ENCODE measurements at regions not wholly inside any gene's neighbourhood (a gene's known extent, or its start where the extent isn't known, plus 50 kb on each side); places are given as distances from the start of the nearest gene placed in this dataset.

- SMC1A ChIA-PET (ENCODE audit: uncharacterized antibody, unreplicated experiment), result no interaction called here
- Histone ChIP-seq H2AFZ (ENCODE audit: control insufficient read depth, low read depth, low read length) (no peak overlapping the region), H3K27ac (ENCODE audit: control insufficient read depth, insufficient read depth) (no peak overlapping the region), H3K9me3 (replicated peaks; ENCODE audit: control insufficient read depth, insufficient read depth, low read length) (no peaks in the 10 kb centered on the region), H3K36me3 (ENCODE audit: control insufficient read depth in 2 of 2, insufficient read depth in 2 of 2, low read length in 1 of 2) (no peaks in the 10 kb centered on the region), H3K4me2 (ENCODE audit: control insufficient read depth, insufficient read depth) (no peak overlapping the region), H3K9ac (ENCODE audit: control insufficient read depth, insufficient read depth, low read length) (no peak overlapping the region), H4K20me1 (ENCODE audit: control insufficient read depth, insufficient read depth) (no peaks in the 10 kb centered on the region), H3K27me3 (replicated peaks in 1 of 2; ENCODE audit: control insufficient read depth in 2 of 2, insufficient read depth in 2 of 2, low read length in 1 of 2) (no peaks in the 10 kb centered on the region), H3K4me1 (ENCODE audit: control insufficient read depth, insufficient read depth, low read length) (no peaks in the 10 kb centered on the region), H3K79me2 (ENCODE audit: control insufficient read depth, insufficient read depth, low read length) (no peaks in the 10 kb centered on the region), H3K4me3 (no peak overlapping the region)
- no TSS peak for BruUV-seq (replicated peaks)
- no peak for DNase-seq (ENCODE audit: low read depth, low spot score)
- ATAC-seq, result no peak
- CTCF ChIA-PET, result no interaction called here
- intact Hi-C loops (cut with micrococcal nuclease; ENCODE audit: unreplicated experiment) (no loop called here), in situ Hi-C loops (cut with MboI) (no loop called here)
- 0% methylated on average over 5 of the region's 5 CpGs for WGBS (ENCODE audit: insufficient coverage, insufficient replicate concordance, low lambda C conversion rate, missing lambda C conversion rate)
- POLR2A ChIA-PET, result interaction anchor here (0.7 kb wide), 1 partner anchor 18 kb away, joined by 3 read pairs; no protein-coding TSS in a partner anchor
- RAD21 ChIA-PET (ENCODE audit: unreplicated experiment), result no interaction called here
- no peak for FAIRE-seq
- TF ChIP-seq IRF5 (IDR thresholded peaks at IDR 0.05; ENCODE audit: borderline replicate concordance), result no peak
- no peak for TF ChIP-seq RELA (IDR thresholded peaks at IDR 0.05; ENCODE audit: borderline replicate concordance, partially characterized antibody)
- no peak for TF ChIP-seq ELK1 (IDR thresholded peaks at IDR 0.05; ENCODE audit: low read depth, low read length)
- no peak for TF ChIP-seq ZNF384 (IDR thresholded peaks at IDR 0.05; ENCODE audit: borderline replicate concordance, low read depth, low read length)
- TF ChIP-seq NR2C2 (IDR thresholded peaks at IDR 0.05; ENCODE audit: borderline replicate concordance, control insufficient read depth, insufficient read length, low read depth), result no peak
Observed at GRCh38 chrX:93319609-93320008, 353.8 kb downstream of the NAP1L3 start.

Data from GM12878 (cell line).